CD4-positive, alpha-beta T cell treated with Interferon gamma for 1 hour (primary cell): ENCODE measurements at regions not wholly inside any gene's neighbourhood (a gene's known extent, or its start where the extent isn't known, plus 50 kb on each side); places are given as distances from the start of the nearest gene placed in this dataset.

Experiments
- DNase-seq: peaks from one replicate; pipeline ENCODE4 v3.0.0-alpha.2; 2020

DNA sequence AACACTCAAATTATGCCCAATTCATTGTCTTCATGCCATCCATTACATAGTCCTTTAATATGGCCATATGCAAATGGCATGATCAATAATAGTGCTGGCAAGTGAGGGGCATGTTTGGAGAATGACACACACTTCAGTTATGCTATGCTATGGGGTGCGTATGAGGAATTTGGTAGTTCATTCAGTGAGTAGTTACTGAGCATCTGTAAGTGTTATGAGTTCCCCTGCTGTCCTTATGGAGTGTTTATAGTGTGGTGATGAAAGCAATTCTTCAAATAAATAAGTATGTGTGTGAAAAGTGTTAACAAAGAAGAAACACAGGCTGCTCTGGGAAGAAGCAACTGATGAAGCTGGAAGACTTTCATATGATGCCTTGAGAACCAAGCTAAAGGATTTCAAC is 383.7 kb upstream of the SLC14A2 start:
- DNase-seq = no peak

DNA sequence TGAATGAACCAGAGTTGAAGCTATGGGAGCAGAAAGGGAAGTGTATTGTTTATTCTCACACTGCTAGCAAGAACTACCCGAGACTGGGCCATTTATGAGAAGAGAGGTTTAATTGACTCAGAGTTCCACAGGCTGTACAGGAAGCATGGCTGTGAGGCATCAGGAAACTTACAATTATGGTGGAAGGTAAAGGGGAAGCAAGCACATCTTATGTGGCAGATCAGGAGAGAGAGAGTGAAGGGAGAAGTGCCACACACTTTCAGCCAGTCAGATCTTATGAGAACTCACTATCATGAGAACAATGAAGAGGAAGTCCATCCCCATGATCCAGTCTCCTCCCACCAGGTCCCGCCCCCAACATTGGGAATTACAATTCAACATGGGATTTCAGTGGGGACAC is 383.2 kb upstream of the SLC14A2 start:
- DNase-seq = peak; percentile 1

DNA sequence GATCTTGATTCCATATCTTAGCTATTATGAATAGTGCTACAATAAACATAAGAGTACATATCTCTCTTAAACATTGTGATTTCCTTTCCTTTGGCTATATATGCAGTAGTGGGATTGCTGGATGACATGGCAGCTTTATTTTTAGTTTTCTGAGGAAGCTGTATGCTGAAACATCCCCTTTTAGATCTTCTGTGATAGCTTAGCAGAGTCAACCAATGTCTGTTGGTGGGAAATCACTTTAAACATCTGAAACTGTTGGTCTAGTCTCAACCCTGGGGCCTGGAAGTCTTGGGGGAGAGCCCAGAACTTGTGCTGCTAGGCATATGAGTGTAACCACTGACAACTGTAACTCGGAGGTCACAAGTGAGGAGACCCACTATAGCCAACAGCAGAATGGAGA is 378.6 kb upstream of the SLC14A2 start:
- DNase-seq = no peak

DNA sequence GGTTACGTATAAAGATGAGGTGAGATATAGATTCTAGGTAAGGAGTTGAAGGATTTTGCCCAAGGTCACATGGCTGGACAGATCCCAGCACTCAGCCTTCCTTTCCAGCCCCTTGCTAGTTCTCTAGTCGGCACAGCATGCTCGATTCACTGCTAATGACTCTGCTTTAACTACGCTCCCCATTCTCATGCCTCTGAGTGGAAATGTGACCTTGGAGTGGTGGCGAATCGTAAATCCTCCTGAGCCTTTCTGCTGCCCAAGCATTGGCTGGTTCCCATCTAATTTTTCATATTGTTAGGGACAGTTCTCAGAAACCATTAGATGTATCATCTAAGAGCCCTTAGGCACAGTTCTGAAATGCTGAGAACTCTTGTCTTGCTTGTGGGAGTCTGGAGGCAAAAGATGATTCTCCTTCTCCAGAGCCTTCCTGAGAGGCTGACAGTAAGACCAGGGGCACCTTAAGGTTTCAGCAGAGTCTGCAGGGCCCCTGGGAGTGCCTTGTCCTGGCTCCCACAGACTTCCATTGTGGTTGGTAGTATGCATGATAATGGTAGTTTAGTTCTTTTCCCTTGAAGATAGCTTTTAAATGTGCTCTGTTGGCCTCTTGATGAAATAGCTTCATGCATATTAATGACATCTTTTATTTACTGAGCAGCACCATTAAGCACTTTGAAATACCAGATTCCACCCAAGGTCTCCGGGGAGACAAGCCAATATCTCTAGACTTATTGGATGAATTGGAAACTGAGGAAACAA is 377.8 kb upstream of the SLC14A2 start:
- no peak for DNase-seq

DNA sequence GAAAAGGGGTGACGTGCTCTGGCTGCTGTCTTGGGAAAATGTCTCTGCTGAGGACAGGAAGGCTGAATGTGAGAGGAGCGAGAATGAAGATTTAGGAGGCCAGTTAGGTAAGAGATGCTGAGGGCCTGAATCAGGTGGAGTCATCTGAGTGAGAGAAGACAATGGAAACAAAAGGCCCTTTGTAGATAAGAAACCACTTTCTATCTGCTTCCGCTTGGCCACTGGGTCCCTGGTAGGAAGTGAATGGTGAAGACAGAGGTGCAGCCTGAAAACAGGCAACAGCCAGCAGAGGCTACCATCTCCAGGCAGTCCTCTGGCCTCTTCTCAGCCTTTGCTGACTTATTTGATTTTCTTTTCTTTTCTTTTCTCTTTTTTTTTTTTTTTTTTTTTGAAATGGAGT is 374.0 kb upstream of the SLC14A2 start:
- DNase-seq = no peak

DNA sequence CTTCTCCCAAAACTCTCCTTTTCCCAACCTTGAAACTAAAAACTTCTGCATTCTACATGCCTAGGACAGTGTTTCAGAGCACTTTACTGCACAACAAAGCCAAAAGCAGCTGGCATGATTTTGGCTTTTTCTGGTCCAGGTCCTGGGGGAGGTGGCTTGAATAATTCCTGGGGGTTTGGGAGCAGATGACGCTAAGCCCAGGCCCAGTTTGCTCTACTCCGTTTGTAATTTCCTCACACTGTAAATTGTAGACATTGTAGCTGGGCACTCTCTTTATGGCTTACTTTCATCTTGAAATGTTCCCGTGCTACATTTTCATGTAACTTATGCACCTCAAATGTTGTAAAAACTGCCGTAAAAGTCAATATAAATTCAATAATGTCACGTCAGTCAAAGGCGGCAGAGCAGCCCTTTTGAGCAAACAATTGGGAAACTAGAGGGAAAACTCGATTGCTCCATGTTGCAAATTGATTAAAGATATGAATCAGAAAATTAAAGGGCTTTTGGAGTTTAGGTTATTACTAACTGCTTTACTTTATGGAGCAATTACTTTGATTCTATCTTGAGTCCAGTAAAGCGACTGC is 373.2 kb upstream of the SLC14A2 start:
- no peak for DNase-seq

DNA sequence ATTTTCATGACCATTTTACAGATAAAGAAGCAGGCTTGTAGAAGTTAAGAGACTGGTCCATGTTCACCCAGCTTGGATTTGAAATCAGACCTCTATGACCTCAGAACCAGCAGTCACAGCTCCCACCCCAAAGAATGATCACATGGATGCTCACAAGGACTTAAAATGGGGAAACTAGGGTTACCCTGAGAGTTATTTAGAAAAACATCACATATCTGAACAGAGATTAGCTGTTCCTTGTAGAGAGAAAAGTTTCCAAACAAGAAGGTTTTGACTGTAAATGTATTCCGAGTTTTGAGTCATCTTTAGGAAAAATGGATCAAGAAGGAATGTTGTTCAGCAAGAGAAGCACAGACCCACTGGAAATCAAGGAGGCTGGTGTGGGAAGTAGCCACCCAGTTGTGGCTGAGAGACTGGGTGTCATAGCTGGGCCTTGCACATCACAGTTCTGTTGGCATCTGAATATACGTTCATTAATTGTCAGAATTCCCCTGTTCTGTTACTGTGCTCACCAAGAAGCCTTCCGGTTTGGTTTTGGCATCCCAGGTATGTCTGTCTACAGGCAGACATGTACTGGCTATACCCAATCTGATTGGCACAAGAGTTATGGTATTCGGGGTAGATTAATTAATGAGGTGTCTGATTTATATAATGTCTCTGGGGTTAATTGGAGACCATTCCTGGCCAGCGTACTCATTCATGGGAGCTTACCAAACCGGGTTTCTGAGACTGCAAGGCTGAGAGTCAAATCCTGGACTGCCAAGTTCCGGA is 371.8 kb upstream of the SLC14A2 start:
- no peak for DNase-seq

DNA sequence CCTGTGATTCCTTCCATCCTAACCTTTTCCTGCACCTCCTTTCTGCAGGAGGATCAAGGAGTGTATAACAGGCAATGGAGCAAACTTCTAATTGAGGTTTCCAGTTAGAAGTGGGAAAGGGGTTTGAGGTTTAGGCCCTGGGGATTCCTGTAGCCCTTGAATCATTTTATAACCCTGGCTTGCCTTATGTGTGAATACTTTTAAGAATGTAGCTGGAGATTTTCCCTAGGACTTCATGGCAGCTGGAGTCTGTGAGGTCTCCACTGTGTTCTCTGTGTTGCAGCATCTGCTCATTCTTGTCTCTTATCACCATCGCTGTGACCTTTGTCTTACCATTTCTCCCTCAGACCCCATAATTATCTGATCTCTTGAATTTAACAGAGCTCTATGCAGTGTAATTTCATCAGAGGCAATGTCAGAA is 370.2 kb upstream of the SLC14A2 start:
- no peak for DNase-seq

DNA sequence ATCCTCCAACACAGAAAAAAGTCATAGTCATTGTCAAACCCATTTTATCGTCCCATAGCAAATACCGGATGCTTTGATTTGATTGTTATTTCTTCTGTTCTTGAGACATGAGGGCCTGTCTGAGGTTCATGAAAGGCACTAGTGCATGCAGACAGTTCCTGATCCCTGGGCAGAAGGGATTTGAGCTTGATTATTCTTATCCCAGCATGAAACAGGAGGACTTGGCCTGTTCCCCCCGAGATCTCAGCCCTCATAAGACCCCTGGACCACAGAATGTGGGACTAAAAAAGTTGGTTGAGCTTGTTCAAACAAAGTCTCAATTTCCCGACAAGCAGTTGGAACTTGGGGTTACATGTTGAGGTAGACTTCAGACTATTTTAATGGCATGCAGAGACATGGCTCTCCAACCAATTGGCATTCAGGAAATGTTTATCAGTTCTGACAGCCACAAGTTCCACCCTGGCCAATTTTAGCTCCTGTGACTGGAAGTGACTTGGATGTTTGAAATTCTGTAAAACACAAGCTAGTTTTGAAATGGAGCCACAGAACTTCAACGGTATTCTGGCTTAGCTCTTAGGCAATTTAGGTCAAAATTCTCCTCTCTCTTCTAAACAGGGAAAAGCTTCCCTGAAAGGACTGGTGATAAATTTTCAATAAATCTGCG is 366.9 kb upstream of the SLC14A2 start:
- no peak for DNase-seq

DNA sequence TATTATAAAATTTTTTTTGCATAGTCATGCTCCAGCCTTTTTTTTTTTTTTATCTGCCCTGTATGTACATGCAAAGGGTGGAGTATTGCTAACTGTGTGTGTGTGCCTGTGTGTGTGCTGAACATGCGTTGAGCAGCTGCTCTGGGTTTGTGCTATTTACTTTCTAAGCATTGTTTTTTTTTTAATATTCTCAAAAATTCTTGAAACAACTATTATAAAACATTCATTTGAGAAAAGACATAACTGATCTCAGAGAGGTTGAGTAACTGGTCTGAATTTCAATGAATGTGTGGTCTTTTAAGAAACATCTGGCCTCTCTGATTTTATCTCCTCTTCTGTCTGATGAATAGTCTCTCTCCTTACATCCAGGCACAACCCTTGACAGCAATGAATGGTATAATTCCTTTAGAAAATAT is 366.0 kb upstream of the SLC14A2 start:
- no peak for DNase-seq

DNA sequence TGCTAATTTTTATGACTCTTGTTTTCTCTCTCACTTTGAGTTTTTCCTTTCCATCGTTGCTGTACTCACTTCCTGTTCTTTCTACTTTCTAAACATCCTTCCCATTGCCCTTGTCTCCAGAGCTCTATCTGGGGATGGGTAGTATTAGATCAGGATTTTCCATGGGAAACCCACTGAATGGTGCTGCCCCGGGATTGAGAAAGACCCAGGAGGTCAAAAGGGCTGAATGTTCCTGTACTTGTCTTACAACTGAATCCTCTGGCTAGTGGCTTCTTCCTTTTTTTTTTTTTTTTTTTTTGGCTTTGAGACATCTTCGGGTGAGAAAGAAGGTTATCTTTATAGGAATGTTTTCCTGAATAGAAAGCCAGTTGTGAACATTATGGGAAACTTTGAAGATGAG is 364.8 kb upstream of the SLC14A2 start:
- no peak for DNase-seq

DNA sequence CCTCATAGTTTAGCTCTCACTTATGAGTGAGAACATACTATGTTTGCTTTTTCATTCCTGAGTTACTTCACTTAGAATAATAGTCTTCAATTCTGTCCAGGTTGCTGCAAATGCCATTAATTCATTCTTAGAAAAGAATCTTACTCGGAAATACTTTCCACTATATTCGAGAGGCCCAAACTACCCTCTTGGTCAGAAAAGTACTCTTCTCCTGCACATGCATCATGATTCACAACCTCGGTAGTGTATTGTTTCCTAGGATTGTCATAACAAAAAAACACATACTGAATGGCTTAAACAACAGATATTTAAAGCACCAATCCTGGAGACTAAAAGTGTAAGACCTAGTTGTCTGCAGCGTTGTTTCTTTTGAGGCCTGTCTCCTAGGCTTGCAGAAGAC is 364.0 kb upstream of the SLC14A2 start:
- DNase-seq = no peak

DNA sequence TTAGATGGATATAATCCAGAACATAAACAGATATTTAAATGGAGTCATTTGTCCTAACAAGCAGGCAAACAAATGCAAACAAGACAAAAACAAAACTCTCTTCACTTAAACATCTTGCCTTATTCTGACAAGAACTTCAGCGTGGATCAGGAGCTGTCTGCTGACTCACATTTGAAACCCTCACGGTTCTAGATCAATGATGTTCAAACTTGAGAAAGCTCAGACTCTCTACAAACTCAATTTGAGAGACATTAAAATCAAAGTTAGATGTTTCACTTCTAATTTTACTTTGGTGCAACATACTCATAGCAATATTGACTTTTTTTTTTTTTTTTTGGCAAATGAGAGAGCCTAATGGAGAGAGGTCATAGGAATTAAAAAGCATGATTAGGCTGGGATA is 362.8 kb upstream of the SLC14A2 start:
- DNase-seq = no peak

DNA sequence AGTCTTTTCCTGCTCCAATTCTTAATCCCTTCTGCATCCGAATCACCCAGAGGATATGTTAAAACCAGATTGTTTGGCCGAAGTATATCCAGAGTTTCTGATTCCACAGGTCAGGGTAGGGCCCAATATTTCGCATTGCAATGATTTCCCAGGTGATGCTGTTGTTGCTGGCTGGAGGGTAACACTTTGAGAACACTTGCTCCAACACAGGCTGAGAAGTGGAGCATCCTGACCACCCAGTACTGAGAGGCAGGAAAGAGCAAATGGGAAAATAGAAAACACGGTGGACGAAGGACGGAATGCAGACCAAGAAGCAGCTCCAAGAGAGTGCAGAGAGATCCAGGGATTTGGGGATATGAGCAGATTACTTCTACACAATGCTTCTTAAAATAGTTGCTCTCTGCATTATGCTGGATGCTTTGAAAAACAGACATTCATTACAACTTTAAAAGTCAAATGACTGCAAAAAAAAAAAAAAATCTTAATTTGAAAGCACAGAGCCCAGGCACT is 362.2 kb upstream of the SLC14A2 start:
- no peak for DNase-seq

DNA sequence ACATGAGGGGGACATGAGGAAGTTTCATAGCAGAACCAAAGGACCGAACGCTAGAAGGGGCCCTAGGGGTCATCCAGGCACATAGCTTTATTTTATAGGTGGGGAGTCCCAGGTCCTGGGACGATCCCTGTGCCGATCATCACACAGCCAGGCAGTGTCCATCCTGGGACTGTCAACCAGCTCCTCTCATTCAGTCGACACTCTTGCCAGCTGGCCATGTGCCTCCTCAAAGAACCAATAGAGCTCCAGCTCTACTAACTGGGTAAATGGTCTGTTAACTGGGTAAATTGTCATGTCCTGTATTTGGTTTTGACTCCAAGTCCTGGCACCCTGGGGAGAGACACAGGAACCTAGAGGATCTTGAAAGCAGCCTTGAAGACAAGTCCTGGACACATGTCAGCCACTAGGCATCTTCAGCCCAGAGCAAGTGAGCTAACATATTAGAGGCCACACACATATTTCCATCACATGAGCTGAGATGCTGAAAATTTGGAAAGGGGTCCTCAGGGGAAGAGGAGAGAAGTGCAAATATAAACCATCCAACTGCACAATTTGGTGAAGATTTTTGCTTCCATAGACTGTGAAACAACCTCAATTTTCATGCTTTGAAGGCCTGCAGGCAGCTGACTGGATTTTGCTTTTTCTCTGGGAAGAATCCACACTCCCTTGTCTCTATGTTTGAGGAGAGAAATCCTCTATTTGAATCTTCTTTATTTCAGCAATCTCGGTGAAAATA is 361.1 kb upstream of the SLC14A2 start:
- no peak for DNase-seq

DNA sequence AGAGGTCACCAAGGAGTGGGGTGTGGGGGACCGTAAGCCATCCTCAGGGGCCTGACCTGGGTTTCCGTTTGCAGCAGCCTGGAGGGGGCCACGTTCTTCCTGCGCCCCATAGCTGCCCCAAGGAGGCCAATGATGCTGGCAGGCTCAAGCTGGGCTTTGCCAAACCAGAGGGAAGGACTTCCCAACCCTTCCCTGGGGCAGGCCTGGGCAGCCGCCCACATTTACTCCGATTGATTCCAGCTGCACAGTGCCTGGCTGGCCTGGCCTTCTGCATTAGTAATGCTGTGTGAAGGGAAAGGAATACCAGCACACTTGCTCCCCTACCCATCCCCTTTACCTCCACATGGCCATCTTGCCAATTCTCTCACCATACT is 360.6 kb upstream of the SLC14A2 start:
- no peak for DNase-seq

DNA sequence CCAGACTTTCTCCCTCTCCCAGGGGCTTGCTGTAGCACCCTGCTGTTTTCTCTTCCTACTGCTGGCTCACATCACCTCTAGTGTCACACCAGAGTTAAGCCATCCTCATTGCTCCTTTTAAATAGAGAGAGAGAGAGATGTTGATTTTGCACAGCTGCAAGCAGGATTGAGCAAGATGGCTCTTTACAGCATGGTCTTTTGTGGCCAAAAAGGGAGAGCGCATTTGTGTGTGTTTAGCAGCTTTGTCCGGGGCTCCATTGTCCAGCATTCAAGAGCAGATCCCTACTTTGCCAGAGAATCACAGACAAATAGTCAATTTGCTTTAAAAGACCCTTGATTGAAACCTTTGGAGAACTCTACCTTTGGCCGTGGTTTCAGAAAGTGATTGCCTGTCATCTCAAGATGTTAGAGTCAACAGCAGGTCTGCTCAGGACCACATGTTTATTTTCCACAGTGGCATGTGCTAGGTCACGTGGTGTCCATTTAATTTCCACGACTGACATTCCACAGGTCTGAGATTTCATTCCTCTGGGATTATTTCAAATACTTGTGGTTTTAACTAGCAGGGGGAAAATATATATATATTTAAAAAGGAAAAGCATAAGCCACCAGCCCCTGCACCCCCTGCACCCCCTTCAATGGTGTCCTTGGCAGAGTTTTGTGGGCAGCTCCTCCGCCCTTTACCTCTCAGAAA is 359.9 kb upstream of the SLC14A2 start:
- DNase-seq = no peak

DNA sequence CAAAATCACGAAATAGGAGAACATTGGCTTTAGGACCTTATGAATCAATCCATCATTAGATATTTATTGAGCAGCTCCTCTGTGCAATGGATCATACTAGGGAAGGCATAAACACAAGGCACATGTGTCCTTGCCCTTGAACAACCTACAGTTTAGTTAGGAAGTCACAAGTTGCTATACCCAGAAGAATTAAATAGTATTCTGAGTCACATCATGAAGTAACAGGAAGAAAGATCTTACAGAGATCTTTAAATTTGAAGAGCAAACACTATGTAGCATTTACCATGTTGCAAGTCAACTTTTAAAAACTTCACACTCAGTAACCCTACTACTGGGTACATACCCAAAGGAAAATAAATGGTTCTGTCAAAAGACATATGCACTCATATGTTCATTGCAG is 355.2 kb upstream of the SLC14A2 start:
- no peak for DNase-seq

DNA sequence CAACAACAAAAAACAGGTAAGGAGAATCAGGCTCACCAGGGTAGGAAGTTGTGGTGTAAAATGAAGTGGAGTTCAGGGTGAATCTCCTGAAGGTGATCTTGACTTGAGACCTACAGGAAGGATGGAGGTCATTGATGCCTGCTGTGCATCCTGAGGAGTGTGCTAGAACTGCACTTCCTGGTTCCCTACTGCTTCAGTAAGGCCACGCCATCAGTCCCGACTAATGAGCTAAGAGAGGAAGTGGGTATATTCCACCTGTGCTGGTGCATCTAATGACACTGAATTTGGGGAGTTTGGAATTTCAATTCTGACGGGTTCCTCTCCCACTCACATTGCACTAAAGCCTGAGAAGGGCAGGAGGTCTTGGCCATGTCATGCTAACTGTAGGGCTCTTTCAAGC is 349.3 kb upstream of the SLC14A2 start:
- DNase-seq = no peak

DNA sequence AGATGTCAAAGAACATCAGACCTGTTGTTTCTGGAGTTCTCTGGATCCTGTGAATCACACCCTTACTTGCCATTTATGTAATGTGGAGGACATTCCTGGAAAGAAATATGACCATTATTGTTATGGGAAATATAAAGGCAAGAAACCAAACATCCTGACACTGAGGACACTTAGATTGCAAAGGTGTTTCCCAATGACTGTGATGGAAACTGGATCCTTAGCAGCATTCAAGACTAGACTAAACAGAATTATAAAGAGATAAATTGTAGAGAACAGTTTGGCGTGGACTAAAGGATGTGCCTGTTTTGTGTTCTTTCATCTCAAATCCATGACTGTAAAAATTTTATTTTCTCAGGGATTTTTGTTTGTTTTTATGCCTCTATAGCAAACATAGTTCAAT is 347.7 kb upstream of the SLC14A2 start:
- DNase-seq = no peak

DNA sequence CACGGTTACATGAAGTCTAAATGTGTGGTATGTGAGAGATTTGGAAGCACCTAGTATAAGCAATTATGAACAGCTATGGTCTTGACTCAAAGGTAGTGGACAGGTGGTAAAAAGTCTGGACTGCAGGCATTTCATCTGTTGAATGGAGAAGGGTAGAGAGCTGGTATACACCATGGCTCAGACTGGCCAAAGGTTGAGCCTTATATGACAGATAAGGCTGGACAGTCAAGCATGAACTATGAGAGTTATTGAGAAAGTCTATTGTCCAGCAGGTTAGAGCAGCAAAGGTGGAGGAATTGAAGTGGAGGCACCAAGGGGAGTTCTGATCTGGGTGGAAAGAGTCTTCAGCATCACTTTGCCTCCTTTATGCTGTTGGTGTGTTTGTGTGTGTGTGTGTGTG is 346.7 kb upstream of the SLC14A2 start:
- DNase-seq = no peak

DNA sequence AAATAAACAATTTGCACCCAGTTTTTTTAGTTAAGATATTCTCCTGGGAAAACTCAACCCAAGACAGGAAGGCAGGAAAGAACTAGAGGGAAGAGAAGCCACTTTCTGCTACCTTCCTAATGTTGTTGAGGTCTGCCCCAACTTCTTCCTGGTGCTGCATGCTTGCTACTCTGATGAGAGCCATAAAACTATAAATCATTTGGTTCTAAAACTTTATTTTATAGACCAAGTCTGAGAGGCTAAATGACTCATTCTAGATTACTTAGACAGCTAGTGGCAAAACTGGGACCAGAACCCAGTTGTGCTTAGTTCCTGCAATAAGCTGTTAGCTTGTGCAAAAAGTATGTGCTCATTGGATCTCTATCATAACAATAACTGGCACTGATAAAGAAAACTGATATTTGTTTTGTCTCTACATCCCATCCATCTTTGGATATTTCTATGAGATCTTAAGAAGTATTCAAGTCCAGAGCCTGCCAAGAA is 344.9 kb upstream of the SLC14A2 start:
- no peak for DNase-seq
